ENCODE measurements at regions not wholly inside any gene's neighbourhood (a gene's known extent, or its start where the extent isn't known, plus 50 kb on each side); places are given as distances from the start of the nearest gene placed in this dataset.

- H4K20me1 ChIP-seq (ENCODE audit: insufficient read depth, low read depth, low read length) = no peaks in the 10 kb centered on the region
- no peak overlapping the region for H3K4me2 ChIP-seq (ENCODE audit: low read depth, low read length, poor library complexity, severe bottlenecking)
- H3K4me3 ChIP-seq (ENCODE audit: low read length) = no peak overlapping the region
- H3K4me1 ChIP-seq (ENCODE audit: low read length) = no peaks in the 10 kb centered on the region
- no peaks in the 10 kb centered on the region for H3K79me2 ChIP-seq (ENCODE audit: low read length)
- no peaks in the 10 kb centered on the region for H3K36me3 ChIP-seq (ENCODE audit: insufficient read depth, low read length)
- DNase-seq = no peak
- no peak overlapping the region for H3K27ac ChIP-seq (ENCODE audit: low read length)
- no peaks in the 10 kb centered on the region for H3K9me2 ChIP-seq (replicated peaks; ENCODE audit: insufficient read depth, low read length)
- no peak overlapping the region for H3K9ac ChIP-seq (ENCODE audit: low read length)
- no peak overlapping the region for H2AFZ ChIP-seq (ENCODE audit: low read length)
- no peaks in the 10 kb centered on the region for H3K27me3 ChIP-seq (ENCODE audit: low read length)
- H3K9me3 ChIP-seq (ENCODE audit: low read length) = no peaks in the 10 kb centered on the region
These were observed 69.8 kb upstream of the TTC34 start for GRCh38 chr1:2871246-2871815.

- Histone ChIP-seq H3K4me2 (ENCODE audit: low read depth, low read length, poor library complexity, severe bottlenecking) (no peak overlapping the region), H3K9me2 (replicated peaks; ENCODE audit: insufficient read depth, low read length) (no peaks in the 10 kb centered on the region), H3K36me3 (ENCODE audit: insufficient read depth, low read length) (no peaks in the 10 kb centered on the region), H3K4me1 (ENCODE audit: low read length) (no peaks in the 10 kb centered on the region), H3K9me3 (ENCODE audit: low read length) (no peaks in the 10 kb centered on the region), H3K79me2 (ENCODE audit: low read length) (no peaks in the 10 kb centered on the region), H3K9ac (ENCODE audit: low read length) (no peak overlapping the region), H2AFZ (ENCODE audit: low read length) (no peak overlapping the region), H4K20me1 (ENCODE audit: insufficient read depth, low read depth, low read length) (no peaks in the 10 kb centered on the region), H3K27me3 (ENCODE audit: low read length) (no peaks in the 10 kb centered on the region), H3K4me3 (ENCODE audit: low read length) (no peak overlapping the region), H3K27ac (ENCODE audit: low read length) (no peak overlapping the region)
- no peak for DNase-seq
These were observed 72.7 kb upstream of the TTC34 start for GRCh38 chr1:2874207-2874606.

- H3K36me3 ChIP-seq (ENCODE audit: insufficient read depth, low read length) = no peaks in the 10 kb centered on the region
- H3K4me3 ChIP-seq (ENCODE audit: low read length) = no peak overlapping the region
- no peak overlapping the region for H2AFZ ChIP-seq (ENCODE audit: low read length)
- no peaks in the 10 kb centered on the region for H3K9me3 ChIP-seq (ENCODE audit: low read length)
- H3K27ac ChIP-seq (ENCODE audit: low read length) = no peak overlapping the region
- H3K79me2 ChIP-seq (ENCODE audit: low read length) = no peaks in the 10 kb centered on the region
- H3K4me2 ChIP-seq (ENCODE audit: low read depth, low read length, poor library complexity, severe bottlenecking) = no peak overlapping the region
- no peaks in the 10 kb centered on the region for H4K20me1 ChIP-seq (ENCODE audit: insufficient read depth, low read depth, low read length)
- no peak for DNase-seq
- no peak overlapping the region for H3K9ac ChIP-seq (ENCODE audit: low read length)
- H3K4me1 ChIP-seq (ENCODE audit: low read length) = no peaks in the 10 kb centered on the region
- H3K27me3 ChIP-seq (ENCODE audit: low read length) = no peaks in the 10 kb centered on the region
- no peaks in the 10 kb centered on the region for H3K9me2 ChIP-seq (replicated peaks; ENCODE audit: insufficient read depth, low read length)
These were observed 73.4 kb upstream of the TTC34 start for GRCh38 chr1:2874607-2875480.

GRCh38 chr1:2875707-2876561, 74.4 kb upstream of the TTC34 start:
- no peaks in the 10 kb centered on the region for H3K79me2 ChIP-seq (ENCODE audit: low read length)
- DNase-seq = no peak
- no peaks in the 10 kb centered on the region for H3K9me3 ChIP-seq (ENCODE audit: low read length)
- no peaks in the 10 kb centered on the region for H3K4me1 ChIP-seq (ENCODE audit: low read length)
- no peaks in the 10 kb centered on the region for H3K9me2 ChIP-seq (replicated peaks; ENCODE audit: insufficient read depth, low read length)
- H3K36me3 ChIP-seq (ENCODE audit: insufficient read depth, low read length) = no peaks in the 10 kb centered on the region
- H2AFZ ChIP-seq (ENCODE audit: low read length) = no peak overlapping the region
- no peak overlapping the region for H3K4me2 ChIP-seq (ENCODE audit: low read depth, low read length, poor library complexity, severe bottlenecking)
- H4K20me1 ChIP-seq (ENCODE audit: insufficient read depth, low read depth, low read length) = no peaks in the 10 kb centered on the region
- H3K27ac ChIP-seq (ENCODE audit: low read length) = no peak overlapping the region
- no peak overlapping the region for H3K4me3 ChIP-seq (ENCODE audit: low read length)
- no peaks in the 10 kb centered on the region for H3K27me3 ChIP-seq (ENCODE audit: low read length)
- H3K9ac ChIP-seq (ENCODE audit: low read length) = no peak overlapping the region

- Histone ChIP-seq H3K4me1 (ENCODE audit: low read length) (no peaks in the 10 kb centered on the region), H3K36me3 (ENCODE audit: insufficient read depth, low read length) (no peaks in the 10 kb centered on the region), H3K79me2 (ENCODE audit: low read length) (no peaks in the 10 kb centered on the region), H4K20me1 (ENCODE audit: insufficient read depth, low read depth, low read length) (no peaks in the 10 kb centered on the region), H3K9me3 (ENCODE audit: low read length) (no peaks in the 10 kb centered on the region), H3K27me3 (ENCODE audit: low read length) (no peaks in the 10 kb centered on the region), H3K4me3 (ENCODE audit: low read length) (no peak overlapping the region), H3K9me2 (replicated peaks; ENCODE audit: insufficient read depth, low read length) (no peaks in the 10 kb centered on the region), H3K9ac (ENCODE audit: low read length) (no peak overlapping the region), H3K27ac (ENCODE audit: low read length) (no peak overlapping the region), H3K4me2 (ENCODE audit: low read depth, low read length, poor library complexity, severe bottlenecking) (no peak overlapping the region), H2AFZ (ENCODE audit: low read length) (no peak overlapping the region)
- no peak for DNase-seq
These were observed 75.4 kb upstream of the TTC34 start for GRCh38 chr1:2876846-2877245.

- Histone ChIP-seq H4K20me1 (ENCODE audit: insufficient read depth, low read depth, low read length) (no peaks in the 10 kb centered on the region), H3K79me2 (ENCODE audit: low read length) (no peaks in the 10 kb centered on the region)
- DNase-seq = no peak
These were observed 75.9 kb upstream of the TTC34 start for GRCh38 chr1:2877391-2877790.

GRCh38 chr1:2878591-2878990, 77.1 kb upstream of the TTC34 start:
- H3K4me2 ChIP-seq (ENCODE audit: low read depth, low read length, poor library complexity, severe bottlenecking) = no peak overlapping the region
- no peaks in the 10 kb centered on the region for H3K27me3 ChIP-seq (ENCODE audit: low read length)
- H3K4me3 ChIP-seq (ENCODE audit: low read length) = no peak overlapping the region
- H3K9ac ChIP-seq (ENCODE audit: low read length) = no peak overlapping the region
- no peaks in the 10 kb centered on the region for H3K79me2 ChIP-seq (ENCODE audit: low read length)
- H2AFZ ChIP-seq (ENCODE audit: low read length) = no peak overlapping the region
- H3K36me3 ChIP-seq (ENCODE audit: insufficient read depth, low read length) = no peaks in the 10 kb centered on the region
- H3K4me1 ChIP-seq (ENCODE audit: low read length) = no peaks in the 10 kb centered on the region
- H3K27ac ChIP-seq (ENCODE audit: low read length) = no peak overlapping the region
- no peaks in the 10 kb centered on the region for H3K9me2 ChIP-seq (replicated peaks; ENCODE audit: insufficient read depth, low read length)
- H4K20me1 ChIP-seq (ENCODE audit: insufficient read depth, low read depth, low read length) = no peaks in the 10 kb centered on the region
- DNase-seq = no peak
- H3K9me3 ChIP-seq (ENCODE audit: low read length) = no peaks in the 10 kb centered on the region

More at GRCh38 chr1:2877391-2877790, 75.9 kb upstream of the TTC34 start:
- H3K9ac ChIP-seq (ENCODE audit: low read length) = no peak overlapping the region
- H3K4me1 ChIP-seq (ENCODE audit: low read length) = no peaks in the 10 kb centered on the region
- no peaks in the 10 kb centered on the region for H3K27me3 ChIP-seq (ENCODE audit: low read length)
- H3K4me3 ChIP-seq (ENCODE audit: low read length) = no peak overlapping the region
- H3K4me2 ChIP-seq (ENCODE audit: low read depth, low read length, poor library complexity, severe bottlenecking) = no peak overlapping the region
- no peaks in the 10 kb centered on the region for H3K9me2 ChIP-seq (replicated peaks; ENCODE audit: insufficient read depth, low read length)
- H3K27ac ChIP-seq (ENCODE audit: low read length) = no peak overlapping the region
- H2AFZ ChIP-seq (ENCODE audit: low read length) = no peak overlapping the region
- no peaks in the 10 kb centered on the region for H3K36me3 ChIP-seq (ENCODE audit: insufficient read depth, low read length)
- H3K9me3 ChIP-seq (ENCODE audit: low read length) = no peaks in the 10 kb centered on the region

GRCh38 chr1:2879026-2879425, 77.5 kb upstream of the TTC34 start:
- no peaks in the 10 kb centered on the region for H3K79me2 ChIP-seq (ENCODE audit: low read length)
- H2AFZ ChIP-seq (ENCODE audit: low read length) = no peak overlapping the region
- no peaks in the 10 kb centered on the region for H3K9me2 ChIP-seq (replicated peaks; ENCODE audit: insufficient read depth, low read length)
- no peak overlapping the region for H3K4me2 ChIP-seq (ENCODE audit: low read depth, low read length, poor library complexity, severe bottlenecking)
- H3K9me3 ChIP-seq (ENCODE audit: low read length) = no peaks in the 10 kb centered on the region
- no peak for DNase-seq
- H4K20me1 ChIP-seq (ENCODE audit: insufficient read depth, low read depth, low read length) = no peaks in the 10 kb centered on the region
- H3K4me1 ChIP-seq (ENCODE audit: low read length) = no peaks in the 10 kb centered on the region
- H3K36me3 ChIP-seq (ENCODE audit: insufficient read depth, low read length) = no peaks in the 10 kb centered on the region
- no peak overlapping the region for H3K9ac ChIP-seq (ENCODE audit: low read length)
- H3K27ac ChIP-seq (ENCODE audit: low read length) = no peak overlapping the region
- no peak overlapping the region for H3K4me3 ChIP-seq (ENCODE audit: low read length)
- no peaks in the 10 kb centered on the region for H3K27me3 ChIP-seq (ENCODE audit: low read length)
